HG03460 (cell line): ENCODE measurements at regions not wholly inside any gene's neighbourhood (a gene's known extent, or its start where the extent isn't known, plus 50 kb on each side); places are given as distances from the start of the nearest gene placed in this dataset.

Source experiments
- ATAC-seq: cut with Tn5 transposase; IDR thresholded peaks from one replicate; pipeline ENCODE4 v1.9.1; 2021; ENCODE audit not compliant: unreplicated experiment

DNA sequence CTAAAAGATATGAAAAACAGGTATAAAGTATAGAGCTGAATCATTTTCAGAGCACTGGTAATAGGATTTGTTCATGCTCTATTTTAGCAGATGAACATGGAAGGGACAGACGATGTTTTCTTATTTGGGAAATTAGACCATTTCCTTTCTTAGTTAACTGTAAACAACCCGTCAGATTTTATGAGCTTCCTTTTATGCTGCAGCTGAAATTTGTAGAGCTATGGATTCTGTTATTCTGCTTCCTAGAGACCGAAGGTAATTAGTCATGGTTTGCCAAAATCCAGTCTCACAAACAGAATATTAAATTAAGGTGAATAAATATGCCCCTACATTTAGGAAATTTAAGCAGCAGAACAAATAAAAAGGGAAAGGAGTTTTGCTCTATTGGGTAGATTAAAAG, 180.2 kb upstream of the SYT1 start:
- ATAC-seq = no peak

DNA sequence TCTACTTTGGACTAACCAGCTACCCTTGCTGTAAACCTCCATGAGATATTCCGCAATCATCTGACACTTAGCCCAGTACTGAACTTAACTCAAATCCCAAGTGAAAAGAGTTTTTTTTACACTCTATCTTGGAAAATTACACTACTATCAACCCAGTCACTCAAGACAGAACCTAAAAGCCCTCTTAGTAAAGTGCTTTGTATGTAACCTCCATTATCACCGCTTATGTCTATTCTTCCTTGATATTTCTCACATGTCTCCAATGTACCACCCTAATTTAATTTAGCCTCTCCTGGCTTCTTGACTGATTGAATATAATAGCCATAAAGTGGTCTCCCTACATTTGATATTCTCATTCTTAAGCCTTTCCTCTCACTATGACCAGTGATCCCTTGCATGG, 168.8 kb upstream of the SYT1 start:
- no peak for ATAC-seq

DNA sequence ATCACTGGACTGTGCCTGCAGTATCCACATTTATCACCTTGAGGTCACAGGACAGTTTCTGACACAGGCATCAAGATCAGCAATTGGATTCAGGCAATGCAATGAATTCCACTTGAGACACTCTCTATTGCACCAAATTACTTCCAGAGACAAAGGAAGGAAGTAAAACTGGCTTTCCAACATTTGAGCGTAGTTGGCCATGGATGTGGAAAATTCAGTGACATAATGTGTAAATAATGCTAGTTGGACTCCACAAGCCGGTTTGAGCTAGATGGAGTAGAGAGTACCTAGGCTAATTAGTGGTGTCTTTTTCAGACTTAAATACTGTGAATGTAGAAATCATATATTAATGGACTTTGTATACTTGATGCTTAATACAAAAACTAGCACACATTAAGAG, 168.3 kb upstream of the SYT1 start:
- no peak for ATAC-seq

DNA sequence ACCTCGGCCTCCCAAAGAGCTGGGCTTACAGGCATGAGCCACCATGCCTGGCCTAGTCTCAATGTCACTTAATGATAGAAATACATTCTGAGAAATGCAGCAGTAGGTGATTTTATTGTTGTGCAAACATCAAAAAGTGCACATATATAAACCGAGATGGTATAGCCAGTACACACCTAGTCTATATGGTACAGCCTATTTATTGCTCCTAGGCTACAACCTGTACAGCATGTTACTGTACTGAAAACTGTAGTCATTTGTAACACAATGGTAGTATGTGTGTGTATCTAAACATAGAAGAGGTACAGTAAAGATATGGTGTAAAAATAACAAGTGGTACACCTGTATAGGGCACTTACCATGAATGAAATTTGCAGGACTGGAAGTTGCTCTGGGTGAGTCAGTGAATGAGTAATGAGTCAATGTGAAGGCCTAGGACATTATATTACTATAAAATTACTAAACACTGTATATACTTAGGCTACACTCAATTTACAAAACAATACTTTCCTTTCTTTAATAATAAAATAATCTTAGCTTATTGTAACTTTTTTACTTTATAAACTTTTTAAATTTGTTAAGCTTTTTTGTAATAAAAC, 166.7 kb upstream of the SYT1 start:
- ATAC-seq = no peak

DNA sequence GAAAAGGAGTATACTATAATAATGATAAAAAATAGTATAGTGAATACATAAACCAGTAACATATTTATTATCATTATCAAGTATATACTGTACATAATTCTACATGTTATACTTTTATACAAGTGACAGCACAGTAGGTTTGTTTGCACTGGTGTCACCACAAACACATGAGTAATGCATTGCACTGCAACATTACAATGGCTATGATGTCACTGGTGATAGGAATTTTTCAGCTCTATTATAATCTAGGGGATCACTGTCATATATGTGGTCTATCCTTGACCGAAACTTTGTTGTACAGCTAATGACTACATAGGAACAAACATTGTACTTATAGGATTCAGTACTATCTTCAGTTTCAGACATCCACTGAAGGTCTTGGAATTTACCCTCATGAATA, 165.8 kb upstream of the SYT1 start:
- ATAC-seq = no peak

DNA sequence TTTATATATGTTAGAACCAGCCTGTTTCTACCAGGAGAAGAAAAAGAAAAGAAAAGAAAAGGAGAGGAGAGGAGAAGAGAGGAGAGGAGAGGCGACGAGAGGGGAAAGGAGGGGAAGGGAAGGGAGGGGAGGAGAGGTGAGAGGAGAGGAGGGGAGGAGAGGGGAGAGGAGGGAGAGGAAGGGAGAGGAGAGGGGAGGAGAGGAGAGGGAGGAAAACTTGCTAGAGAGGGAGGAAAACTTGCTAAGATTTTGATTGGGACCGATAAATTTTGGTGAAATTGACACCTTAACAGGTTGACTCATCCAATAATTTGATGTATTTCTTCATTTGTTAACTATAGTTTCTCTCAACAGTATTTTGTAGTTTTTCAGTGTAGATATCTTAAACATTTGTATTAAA, 164.0 kb upstream of the SYT1 start:
- no peak for ATAC-seq

DNA sequence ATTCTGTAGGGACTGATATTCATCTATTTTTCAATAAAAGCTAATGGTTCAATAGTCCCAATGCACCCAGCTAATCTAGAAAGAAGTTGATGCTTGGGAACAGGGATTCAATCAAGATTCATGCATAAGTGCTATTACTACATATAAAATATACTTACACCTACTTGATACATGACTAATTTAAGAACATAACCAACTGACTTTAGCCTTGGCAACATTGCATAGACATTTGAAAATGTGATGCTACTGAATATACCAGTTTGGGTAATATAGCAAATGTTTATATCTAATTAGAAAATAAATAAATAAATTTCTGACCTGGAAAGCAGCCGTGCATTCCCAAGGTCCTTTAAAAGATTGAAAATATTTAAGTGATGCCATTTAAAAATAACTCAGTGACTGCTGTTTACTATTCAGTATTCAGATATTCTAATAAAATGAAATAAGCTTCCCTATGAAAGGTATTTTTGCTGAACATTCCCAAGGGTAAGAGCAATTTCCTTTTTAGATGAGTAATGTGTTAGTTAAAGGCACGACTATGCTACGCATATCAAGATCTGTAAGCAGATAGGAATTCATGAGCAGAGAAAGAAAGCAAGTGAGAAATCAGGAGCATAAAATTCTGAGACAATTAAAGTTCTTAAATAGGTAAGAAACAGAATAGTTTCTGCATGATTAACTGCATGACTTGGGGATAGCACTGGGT, 160.6 kb upstream of the SYT1 start:
- no peak for ATAC-seq

DNA sequence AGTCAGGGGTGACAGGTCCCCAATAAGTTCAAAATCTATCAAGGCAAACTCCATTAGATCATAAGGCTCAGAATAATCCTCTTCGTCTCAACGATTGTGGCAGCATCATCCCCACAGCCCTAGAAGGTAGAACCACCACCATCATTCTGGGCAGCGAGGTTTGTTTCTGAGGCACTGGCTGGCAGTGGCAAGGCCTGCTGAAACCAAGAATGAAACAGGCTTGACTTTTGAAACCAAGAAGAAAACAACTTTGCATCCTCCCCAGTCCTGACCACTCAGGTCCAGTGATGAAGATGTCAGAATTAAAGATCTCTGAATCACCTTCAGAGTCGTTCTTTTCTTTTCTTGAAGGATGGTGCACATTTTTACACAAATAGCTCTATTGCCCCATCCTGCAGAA, 152.6 kb upstream of the SYT1 start:
- ATAC-seq = no peak

DNA sequence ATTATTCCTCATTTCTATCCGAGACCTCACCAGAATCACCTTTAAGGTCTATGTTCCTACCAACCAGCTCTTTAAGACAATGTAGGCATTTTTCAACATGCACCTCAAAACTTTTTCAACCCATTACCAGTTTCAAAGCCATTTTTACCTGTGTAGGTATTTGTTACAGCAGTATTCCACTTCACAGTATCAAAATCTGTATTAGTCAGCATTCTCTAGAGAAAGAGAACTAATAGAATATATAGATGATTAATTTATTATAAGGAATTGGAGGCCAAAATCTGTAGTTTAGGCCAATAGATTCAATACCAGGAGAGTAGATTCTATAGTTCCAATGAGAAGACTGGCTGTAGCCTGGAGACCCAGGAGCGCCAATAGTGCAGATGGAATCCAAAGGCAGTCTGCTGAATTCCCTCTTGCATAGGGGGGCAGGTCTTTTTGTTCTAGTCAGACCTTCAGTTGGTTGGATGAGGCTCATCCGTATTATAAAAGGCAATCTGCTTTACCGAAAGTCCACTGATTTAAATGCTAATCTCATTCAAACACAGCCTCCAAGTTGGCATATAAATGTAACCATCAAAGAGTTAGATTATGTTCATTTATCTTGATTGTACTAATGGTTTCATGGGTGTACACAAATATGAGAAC, 151.6 kb upstream of the SYT1 start:
- no peak for ATAC-seq

DNA sequence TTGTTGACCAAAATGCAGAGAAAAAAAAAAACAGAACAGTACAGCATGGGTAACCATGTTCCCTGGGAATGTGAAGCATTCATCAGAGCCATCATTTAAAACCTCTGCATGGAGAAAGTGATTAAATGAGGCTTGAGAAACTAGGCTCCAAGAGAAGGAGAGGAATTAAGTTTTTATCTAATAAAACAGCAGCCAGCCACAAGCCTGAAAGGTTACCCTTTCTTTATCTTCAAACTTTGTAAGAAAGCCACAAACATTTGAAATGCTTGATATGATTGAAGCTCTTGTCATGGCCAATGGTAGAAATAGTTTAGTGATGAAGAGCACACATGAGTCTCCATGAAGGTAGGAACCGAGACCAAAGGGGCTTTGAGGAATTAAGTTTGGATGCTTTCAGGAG, 144.9 kb upstream of the SYT1 start:
- ATAC-seq = no peak

DNA sequence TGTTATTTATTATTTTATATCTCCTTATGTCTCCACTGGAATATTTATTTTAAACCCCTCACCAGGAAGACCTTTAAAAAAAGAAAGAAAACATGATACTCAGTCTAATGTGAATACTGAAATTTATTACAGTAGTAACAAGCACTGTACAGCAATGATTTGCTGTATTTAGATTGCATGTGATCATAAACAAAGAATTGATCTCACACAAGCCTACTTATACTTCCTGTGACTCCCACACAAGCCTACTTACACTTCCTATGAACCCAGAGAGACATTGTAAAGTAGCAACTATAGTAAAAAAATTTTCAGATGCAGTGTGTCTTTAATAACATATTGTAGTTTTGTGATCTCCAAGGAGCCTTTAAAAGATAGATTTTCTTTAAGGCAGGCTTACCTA, 142.7 kb upstream of the SYT1 start:
- no peak for ATAC-seq

DNA sequence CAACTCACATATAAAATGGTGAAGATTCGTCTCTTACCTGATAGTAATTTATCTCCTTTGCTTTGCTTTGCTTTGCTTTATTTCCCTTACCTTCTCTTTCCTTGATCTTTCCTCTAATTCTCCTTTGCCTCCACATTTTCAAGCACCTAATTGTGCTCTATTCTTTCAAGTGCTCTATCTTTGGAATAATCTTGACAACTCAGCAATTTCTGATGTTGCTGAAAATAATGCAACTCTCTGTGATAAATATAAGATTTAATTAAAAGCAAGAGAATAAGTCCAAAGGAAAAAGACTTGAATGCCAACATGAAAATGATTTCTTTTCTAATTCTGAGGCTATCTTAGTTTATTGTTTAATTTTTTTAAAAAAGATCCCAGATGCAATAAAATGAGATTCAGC, 139.5 kb upstream of the SYT1 start:
- no peak for ATAC-seq

DNA sequence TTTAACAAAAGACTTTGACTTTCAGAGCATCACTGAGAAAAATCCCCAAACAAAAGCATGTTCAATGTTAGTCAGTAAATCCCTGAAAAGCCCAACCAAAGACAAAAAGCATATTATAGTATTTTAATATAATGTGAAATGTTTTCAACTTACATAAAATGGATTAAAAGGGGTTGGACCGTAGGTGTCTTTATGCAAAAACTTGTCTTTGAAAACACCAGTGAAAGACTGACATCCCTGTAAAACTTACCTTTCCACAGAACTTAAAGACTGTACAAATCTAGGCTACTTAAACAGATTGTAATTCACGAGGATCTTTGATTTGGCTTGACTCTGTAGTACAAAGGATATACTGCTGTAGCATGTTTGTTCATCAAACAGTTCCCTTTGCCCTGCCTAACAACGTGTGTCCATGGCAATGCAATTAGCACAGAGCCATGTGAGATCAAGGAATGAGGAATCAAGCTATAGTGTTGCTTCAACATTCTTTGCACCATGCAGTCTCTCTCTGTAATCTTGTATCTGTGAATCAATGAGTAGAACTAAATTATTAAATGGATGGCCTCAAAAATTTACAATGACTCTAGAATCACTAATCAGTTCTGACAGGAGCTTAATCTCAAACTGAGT, 138.5 kb upstream of the SYT1 start:
- ATAC-seq = no peak

DNA sequence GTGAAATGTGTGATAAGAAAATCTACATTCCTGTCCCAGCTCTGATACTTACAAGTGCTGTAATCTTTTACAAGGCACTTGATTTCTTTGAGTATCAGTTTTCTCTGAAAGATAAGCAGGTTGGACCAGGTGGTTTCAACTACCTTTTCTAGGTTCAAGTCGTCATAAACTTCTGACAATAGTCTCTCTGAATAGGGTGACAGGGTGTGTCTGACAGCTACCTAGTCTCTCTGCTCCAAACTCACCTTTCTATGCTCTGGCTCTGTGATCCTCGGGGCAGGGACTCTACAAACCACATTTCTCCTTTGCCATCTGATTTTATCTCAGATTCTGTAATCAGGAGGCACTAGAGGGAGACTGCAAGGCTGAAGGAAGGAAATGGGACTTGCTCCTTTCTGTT, 137.7 kb upstream of the SYT1 start:
- ATAC-seq = no peak

DNA sequence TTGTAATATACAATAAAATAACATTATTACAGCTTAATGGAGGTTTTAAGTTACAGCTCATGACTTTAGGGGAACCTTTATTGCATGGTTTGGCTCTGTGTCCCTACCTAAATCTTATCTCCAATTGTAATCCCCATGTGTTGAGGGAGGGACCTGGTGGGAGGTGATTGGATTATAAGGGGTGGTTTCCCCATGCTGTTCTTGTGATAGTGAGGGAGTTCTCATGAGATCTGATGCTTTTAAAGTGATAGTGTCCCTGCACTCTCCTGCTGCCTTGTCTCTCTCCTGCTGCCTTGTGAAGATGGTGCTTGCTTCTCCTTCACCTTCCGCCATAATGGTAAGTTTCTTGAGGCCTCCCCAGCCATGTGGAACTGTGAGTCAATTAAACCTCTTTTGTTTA, 132.1 kb upstream of the SYT1 start:
- ATAC-seq = no peak

DNA sequence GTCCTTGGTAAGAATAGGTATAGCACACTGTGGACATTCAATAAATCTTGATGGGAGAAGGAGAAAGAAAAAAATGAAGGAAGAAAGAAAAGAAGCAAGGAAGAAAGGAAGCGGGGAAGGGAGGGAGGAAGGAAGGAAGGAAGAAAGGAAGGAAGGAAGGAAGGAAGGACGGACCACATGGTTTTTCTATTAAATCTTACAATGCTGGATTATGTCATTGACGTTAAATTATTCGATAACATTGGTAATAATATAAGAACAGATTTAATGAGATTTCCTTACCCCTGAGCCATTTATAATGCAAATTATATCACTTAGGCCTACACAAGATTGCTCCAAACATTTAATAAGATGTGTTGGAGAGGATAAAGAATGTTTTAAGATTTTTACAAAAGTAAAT, 124.9 kb upstream of the SYT1 start:
- no peak for ATAC-seq

DNA sequence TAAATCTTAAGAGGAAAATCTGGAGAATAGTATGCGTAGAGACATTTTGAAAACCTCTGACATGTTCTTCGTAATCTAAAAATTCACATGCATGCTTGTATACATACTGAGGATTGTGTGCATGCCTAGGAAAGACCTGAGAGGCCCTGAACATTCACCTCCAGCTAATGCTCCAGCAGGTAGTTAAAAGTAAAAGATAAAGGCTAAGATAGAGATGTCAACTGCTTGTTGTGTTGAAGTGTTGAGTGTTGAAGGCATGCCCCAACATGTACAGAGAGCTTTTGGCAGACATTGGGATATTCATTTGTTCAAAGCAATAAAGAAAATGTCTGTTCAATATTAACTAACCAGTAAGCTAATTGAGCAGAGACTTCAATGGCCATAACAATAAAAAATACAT, 118.6 kb upstream of the SYT1 start:
- ATAC-seq = no peak

DNA sequence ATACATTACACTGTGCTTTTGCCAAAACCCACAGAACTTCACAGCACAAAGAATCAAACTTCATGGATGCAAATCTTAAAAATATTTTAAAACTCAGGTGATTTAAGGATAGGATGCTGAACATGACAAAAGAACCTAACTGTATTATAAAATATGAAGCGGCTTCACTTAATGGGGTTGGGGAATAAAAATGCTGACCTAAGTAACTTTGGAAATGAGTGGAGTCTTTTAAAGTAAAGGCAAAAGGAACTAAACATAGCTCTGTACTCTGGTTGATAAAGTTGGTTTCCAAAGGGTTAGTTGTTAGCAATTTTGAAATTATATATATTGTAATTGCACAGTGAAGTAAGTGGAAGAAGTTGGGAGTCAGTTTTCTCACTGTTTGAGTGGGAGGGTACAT, 111.5 kb upstream of the SYT1 start:
- no peak for ATAC-seq

DNA sequence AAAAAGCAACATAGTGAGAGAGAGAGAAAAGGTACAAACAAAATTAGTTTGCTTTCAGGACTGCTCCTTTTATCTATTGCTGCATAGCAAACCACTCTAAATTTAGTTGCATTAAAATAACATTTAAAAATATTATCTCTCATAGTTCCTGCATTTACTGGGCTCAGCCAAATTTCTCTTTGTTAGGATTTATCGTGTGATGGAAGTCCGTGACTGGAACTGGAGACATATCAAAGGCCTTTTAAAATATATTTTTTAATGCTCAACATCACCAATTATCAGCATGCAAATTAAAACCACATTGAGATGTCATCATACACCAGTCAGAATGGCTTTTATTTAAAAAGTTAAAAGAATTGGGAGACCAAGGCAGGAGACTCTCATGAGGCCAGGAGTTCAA, 107.6 kb upstream of the SYT1 start:
- ATAC-seq = no peak

DNA sequence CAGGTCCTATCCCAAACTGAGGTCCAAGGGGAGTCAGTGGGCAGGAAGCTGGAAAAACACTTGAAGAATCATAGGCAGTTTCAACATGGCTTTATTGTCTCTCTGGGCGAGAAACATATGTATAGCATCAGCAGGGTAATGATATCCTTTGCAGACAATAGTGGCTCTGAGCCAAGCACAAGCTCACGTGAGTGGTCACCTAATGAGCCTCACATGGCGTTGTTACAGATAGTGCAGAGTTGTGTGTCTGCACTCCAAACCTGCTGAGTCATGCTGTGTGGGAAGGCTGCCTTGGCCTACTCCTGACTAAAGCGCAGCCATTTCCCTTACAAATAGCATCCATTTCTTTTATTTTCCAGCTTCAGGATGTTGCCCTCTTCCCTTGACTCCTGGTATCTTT, 105.2 kb upstream of the SYT1 start:
- ATAC-seq = no peak

DNA sequence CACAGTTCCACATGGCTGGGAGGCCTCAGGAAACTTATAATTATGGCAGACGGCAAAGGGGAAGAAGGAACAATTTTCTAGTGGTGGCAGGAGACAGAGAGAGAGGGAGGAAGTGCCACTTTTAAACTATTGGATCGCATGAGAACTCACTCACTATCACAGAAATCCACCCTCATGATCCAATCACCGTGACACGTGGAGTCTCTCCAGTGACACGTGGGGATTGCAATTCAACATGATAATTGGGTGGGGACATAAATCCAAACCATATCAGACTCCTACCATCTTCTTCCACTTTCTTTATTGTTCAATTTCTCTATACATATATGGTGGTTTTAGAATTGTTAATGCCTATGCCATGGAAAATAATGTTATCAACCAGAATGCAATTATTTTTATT, 103.7 kb upstream of the SYT1 start:
- no peak for ATAC-seq

DNA sequence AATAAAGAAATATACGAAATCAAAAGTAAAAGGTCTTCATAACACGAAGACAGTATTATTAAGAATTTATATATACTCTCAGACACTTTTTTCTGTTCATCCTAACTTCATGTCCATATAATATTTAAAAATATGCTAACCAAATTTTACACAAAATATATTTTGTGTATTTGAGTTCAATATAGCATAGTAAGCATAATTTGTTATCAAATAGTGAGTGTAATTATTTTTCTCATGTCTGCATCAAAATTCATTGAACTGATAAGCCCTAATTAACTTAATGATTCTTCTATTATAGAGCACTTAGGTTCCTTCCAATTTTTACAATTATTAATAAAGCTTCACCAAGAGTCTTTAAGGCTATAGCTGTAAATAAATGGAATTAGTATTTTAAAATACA, 99.7 kb upstream of the SYT1 start:
- ATAC-seq = no peak
